ENCODE measurements at regions not wholly inside any gene's neighbourhood (a gene's known extent, or its start where the extent isn't known, plus 50 kb on each side); places are given as distances from the start of the nearest gene placed in this dataset.

- Mint-ChIP-seq H3K27ac (no peak overlapping the region; a peak in 1 of 7 replicates), H3K9me3 (no peaks in the 10 kb centered on the region), H3K4me3 (no peak overlapping the region), H3K36me3 (ENCODE audit: insufficient read depth in 1 of 3, low read depth in 3 of 3) (no peaks in the 10 kb centered on the region), H3K27me3 (ENCODE audit: low read depth) (no peaks in the 10 kb centered on the region), H3K4me1 (no peaks in the 10 kb centered on the region)
- H3K79me2 ChIP-seq (ENCODE audit: insufficient read depth, low read length): no peaks in the 10 kb centered on the region
- no peaks in the 10 kb centered on the region for H4K20me1 ChIP-seq (ENCODE audit: control insufficient read depth, insufficient read depth, insufficient read length)
- no peak overlapping the region for H4K8ac ChIP-seq (replicated peaks; ENCODE audit: insufficient read length, low read depth, low read length)
- no peak overlapping the region for H2AFZ ChIP-seq (ENCODE audit: low read length)
- H2AK5ac ChIP-seq (ENCODE audit: insufficient read length, low read length): no peak overlapping the region
- no peak overlapping the region for H2BK20ac ChIP-seq (ENCODE audit: low read depth, low read length, poor library complexity, severe bottlenecking)
- no peak overlapping the region for H2BK12ac ChIP-seq (ENCODE audit: insufficient read length, low read depth, low read length)
- no peak overlapping the region for H2BK120ac ChIP-seq (ENCODE audit: low read depth, low read length, poor library complexity, severe bottlenecking)
- H2BK5ac ChIP-seq (ENCODE audit: insufficient read length, low read length): no peak overlapping the region
- no peak overlapping the region for H3K56ac ChIP-seq (ENCODE audit: insufficient read length, low read depth, low read length)
- no peak overlapping the region for H3K23ac ChIP-seq (ENCODE audit: insufficient read length, low read depth, low read length)
- no peaks in the 10 kb centered on the region for H3K9me3 ChIP-seq (ENCODE audit: control insufficient read depth, low read depth, low read length)
- no peak overlapping the region for H3K9ac ChIP-seq (ENCODE audit: extremely low read depth, insufficient read length, low read length)
- DNase-seq: no peak
- H4K91ac ChIP-seq (ENCODE audit: insufficient read length, low read depth, low read length): no peak overlapping the region
- H3K4me2 ChIP-seq (ENCODE audit: insufficient read depth, insufficient read length, low read length): no peak overlapping the region
- no peak overlapping the region for H4K5ac ChIP-seq (ENCODE audit: insufficient read length, low read depth, low read length)
- no peak overlapping the region for H2BK15ac ChIP-seq (ENCODE audit: low read depth, low read length)
- H3T11ph ChIP-seq (ENCODE audit: low read length): no peak overlapping the region
- H3K4me1 ChIP-seq (ENCODE audit: insufficient read depth, low read length): no peaks in the 10 kb centered on the region
- H3K27me3 ChIP-seq (ENCODE audit: insufficient read depth, low read length): no peaks in the 10 kb centered on the region
- no peak overlapping the region for H3K14ac ChIP-seq (ENCODE audit: insufficient read depth, low read length)
- no peak overlapping the region for H3K27ac ChIP-seq (ENCODE audit: insufficient read length, low read depth, low read length)
- H3K23me2 ChIP-seq (ENCODE audit: insufficient read length, low read depth, low read length, poor library complexity, severe bottlenecking): no peaks in the 10 kb centered on the region
- H3K79me1 ChIP-seq (ENCODE audit: insufficient read depth, low read depth, low read length, poor library complexity, severe bottlenecking): no peaks in the 10 kb centered on the region
- no peak overlapping the region for H3K4ac ChIP-seq (ENCODE audit: low read depth, low read length)
- no CpG with 5 or more reads among the region's 1 CpG for WGBS (ENCODE audit: extremely low coverage, insufficient read length, low lambda C conversion rate)
- TF ChIP-seq CTCF (conservative IDR thresholded peaks at IDR 0.05): no peak
- no peak overlapping the region for H3K18ac ChIP-seq (ENCODE audit: insufficient read length, low read depth, low read length)
Observed at GRCh38 chr6:122122202-122122601, 277.2 kb upstream of the HSF2 start.

All from H9 (cell line).